ENCODE measurements at regions not wholly inside any gene's neighbourhood (a gene's known extent, or its start where the extent isn't known, plus 50 kb on each side); places are given as distances from the start of the nearest gene placed in this dataset.
"Not testable (repeated sequence)": the region's sequence is repeated elsewhere in the genome, so short reads cannot be mapped to it uniquely, and the experiment has no call there.

DNA sequence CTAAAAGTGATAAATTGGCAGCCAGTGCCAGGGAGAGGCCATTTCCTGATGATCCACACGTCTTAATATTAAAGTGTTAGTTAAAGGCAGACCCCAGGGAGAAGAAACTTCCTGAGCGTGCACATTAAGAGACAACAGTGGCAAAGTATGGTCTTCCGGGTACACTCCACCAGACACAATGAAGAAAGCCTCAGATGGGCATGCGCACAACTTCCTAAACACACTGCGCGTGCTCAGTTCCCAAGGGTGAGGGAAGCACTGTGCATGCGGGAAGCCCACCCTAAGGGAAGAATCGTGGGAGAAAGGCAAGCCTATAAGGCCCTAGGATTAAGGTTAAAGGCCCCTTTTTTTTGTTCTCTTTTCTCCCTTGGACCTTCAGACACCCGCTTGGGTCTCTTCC is 140.7 kb upstream of the CDKN3 start:
- no peak for DNase-seq (ENCODE audit: low spot score)

DNA sequence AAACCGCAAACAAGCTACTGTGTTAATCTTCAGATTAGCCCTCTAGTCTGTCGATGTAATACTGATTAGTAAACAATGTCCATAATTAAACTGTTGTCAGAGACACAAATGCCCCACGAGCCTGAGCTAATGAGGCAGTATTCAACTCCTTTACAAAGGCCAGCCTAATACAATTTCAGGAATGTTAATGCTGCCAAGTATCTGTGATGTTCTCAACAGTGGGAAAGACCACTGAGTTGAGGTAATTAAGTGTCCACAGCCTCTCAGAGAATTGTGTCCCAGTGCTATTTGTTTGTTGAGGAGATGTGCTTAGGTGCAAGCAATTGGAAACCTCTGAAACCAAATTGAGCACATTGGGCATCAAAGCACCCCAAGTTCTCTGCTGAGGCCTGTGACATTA is 139.4 kb upstream of the CDKN3 start:
- no peak for DNase-seq (ENCODE audit: low spot score)

DNA sequence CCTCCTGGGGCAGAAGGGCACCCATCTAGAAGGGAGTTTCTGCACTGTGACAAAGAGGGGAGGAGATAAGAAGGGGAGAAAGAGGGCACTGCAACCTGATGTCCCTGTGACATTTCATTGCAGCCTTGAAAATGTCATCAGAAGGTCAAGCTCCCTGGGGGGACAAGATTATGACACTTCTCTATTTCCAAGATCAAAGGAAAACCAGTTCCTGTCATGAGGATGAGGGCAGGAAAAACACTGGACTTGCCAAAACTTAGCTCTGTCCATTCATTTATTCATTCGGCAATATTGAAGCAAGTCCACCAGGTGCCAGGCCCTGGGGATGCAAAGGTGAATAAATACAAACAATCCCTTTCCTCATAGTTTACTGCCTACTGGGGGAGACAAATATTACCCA is 138.4 kb upstream of the CDKN3 start:
- DNase-seq (ENCODE audit: low spot score) = no peak

DNA sequence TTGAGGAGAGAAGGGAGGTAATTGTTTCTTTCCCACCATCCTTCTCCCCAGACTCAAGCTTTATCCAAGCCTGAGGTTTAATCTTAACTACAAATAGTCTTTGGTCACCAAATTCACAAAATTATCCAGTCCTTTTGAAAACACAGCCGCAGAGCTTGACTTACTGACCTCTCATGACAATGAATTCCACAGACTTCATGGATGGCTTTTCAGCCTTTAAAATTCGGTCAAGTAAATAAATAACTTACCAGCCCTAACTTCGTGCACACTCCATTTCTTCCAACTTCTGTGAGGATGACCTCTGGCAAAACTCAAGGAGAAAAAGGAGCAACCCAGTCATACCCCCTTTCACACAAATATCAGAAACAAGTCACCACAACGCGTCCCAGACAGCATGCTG is 137.0 kb upstream of the CDKN3 start:
- DNase-seq (ENCODE audit: low spot score) = no peak

DNA sequence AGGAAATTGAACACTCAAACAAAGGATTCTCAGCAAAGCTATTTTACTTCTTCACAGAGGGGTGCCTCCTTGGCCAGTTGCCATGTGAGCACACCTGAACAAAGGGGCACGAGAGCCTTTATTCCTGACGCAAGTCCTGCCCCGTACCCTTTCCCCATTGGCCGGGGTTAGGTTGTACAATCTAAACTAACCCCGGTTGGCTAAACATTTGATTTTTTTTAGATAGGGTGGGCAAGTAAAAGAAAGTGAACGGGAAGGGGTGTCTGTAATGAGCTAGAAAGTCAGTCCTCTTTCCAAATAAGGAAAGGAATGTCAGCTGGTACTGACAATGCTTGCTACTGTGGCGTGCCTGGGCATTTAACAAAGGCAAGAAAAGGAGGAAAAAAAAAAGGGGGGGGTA is 135.5 kb upstream of the CDKN3 start:
- DNase-seq (ENCODE audit: low spot score) = no peak

DNA sequence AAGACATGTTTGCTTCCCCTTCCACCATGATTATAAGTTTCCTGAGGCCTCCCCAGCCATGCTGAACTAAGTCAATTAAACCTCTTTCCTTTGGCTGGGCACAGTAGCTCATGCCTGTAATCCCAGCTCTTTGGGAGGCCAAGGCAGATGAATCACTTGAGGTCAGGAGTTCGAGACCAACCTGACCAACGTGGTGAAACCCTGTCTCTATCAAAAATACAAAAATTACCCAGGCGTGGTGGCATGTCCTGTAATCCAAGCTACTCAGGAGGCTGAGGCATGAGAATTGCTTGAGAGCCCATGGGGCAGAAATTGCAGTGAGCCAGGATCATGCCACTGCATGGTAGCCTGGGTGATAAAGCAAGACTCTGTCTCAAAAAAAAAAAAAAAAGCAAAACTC is 130.2 kb upstream of the CDKN3 start:
- not testable (repeated sequence) for DNase-seq (ENCODE audit: low spot score)

DNA sequence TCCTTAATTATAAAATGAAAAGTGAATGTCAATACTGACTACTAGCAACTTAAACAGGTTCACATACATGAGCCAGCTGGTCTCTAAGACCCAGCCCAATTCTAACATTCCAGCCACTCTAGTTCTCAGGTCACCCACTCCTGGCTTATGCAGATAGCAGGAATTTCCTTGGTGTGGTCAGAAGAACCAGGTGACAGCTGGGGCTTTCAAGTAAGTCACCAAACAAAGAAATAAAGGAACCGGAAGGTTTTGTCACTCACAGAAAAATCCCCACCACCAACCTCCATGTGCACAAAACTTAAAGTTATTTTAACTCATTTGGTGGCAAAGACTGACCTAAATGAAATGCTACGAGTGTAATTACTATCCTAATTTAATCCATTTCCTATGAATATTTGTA is 129.6 kb upstream of the CDKN3 start:
- no peak for DNase-seq (ENCODE audit: low spot score)

DNA sequence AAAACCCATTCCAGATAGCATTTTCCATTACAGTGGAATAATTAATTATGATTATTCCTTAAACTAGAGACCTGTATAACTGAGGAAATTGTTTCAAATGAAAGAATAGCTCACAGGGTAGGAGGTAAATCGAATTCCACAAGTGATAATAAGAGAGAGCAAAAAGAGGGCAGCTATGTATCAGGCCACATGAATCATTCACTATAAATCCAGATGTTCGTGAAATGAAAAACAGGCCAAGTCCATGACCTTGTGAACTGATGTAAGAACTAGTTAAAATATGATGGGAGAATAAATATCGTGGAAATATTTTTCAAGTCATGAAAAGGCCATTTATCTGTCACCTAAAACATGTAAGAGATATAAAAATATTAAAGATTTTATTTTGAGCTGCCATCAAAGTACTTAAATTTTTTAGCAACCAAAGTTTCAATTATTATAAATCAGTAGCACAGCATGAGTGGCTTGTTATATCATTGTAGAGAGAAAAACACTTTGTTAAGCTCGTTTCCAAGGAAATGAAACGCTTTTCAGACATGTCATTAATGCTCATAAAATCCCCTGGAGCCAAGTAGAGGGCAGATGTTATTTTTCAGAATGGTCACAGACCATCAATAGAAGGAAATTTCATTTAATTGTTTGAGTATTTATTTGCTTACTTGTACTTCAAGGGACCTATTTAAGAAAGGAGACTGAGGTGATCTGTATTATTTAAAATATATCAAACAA is 120.6 kb upstream of the CDKN3 start:
- DNase-seq (ENCODE audit: low spot score) = no peak

DNA sequence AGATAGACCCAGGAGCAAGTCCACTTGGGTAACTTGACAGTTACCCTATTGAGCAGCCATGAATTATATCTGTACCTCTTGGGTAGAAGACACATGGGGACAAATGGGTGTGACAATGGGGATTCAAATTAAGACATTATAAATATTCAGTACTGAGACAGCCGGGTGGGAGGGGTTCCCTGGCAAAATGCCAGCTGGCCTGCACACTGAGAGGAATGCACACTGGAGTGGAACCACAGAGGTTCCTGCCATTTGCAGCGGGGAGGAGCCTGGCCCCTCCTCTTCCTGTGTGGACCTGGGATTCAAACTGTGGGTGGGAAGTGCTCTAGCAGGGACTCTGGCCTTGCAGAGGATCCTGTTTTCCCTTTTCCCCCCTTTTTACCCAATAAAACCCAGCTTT is 118.7 kb upstream of the CDKN3 start:
- DNase-seq (ENCODE audit: low spot score) = no peak

DNA sequence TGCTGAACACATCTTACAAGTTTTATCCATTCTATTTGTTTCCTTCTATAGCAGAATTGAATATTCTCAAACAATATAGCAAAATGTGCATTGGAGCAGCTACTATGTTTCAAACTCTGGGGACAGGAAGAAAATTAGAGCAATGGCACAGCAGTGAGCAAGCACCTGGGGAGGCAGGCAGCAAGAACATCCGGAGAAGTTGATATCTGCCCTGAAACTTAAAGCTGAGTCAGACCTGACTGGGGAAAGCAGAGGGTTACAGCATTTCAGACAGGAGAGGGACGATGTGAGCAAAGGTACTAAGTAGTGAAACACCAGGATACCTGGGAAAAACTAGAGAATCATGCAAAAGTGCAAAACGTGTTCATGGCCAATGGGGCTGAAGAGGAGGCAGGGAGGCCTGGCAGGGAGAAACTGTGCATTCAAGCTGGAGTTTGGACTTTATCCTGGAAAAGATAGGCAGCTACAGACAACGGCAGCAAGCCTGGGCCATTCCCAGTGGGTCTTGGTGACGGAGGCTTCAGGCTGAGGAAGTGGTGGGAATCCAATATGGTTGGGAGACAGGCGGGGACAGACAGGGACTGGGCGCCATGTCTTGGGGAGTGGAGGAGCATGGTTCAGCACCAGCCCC is 118.0 kb upstream of the CDKN3 start:
- DNase-seq (ENCODE audit: low spot score) = no peak

DNA sequence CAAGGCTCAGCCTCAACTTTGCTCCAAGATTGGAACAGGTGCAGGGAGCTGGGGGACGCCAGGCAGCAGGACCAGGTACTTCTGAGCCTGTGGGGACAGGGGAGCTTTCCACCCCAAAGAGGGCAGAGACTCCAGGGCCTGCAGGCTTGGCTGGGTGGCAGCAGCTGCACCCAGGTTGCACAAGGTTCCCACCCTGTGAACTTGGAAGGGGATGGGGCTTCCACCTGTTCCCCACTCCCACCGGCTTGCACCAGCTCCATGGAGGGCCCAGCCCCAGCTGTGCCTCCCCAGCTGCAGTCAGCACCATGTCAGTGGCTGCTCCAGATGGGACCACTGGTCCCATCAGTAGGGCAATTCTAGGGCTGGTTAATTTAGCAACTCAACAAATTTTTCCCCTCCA is 114.0 kb upstream of the CDKN3 start:
- no peak for DNase-seq (ENCODE audit: low spot score)

DNA sequence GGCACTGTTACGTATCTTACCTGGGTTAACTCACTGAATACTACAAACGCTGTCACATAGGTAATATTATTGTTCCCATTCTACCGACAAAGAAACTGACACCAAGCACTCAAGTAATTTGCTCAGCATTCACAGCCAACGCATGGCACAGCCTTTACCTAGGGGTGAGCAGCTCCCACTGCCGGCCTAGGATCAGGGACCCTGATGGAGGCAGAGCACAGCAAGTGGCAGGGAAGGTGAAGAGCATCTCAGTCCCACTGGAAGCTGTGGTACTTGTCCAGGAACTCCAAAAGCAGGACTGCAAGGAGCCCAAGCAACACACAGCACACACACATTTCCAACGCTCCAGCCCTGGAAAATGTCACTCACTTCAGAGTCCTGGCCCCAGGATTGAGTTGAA is 111.8 kb upstream of the CDKN3 start:
- no peak for DNase-seq (ENCODE audit: low spot score)

DNA sequence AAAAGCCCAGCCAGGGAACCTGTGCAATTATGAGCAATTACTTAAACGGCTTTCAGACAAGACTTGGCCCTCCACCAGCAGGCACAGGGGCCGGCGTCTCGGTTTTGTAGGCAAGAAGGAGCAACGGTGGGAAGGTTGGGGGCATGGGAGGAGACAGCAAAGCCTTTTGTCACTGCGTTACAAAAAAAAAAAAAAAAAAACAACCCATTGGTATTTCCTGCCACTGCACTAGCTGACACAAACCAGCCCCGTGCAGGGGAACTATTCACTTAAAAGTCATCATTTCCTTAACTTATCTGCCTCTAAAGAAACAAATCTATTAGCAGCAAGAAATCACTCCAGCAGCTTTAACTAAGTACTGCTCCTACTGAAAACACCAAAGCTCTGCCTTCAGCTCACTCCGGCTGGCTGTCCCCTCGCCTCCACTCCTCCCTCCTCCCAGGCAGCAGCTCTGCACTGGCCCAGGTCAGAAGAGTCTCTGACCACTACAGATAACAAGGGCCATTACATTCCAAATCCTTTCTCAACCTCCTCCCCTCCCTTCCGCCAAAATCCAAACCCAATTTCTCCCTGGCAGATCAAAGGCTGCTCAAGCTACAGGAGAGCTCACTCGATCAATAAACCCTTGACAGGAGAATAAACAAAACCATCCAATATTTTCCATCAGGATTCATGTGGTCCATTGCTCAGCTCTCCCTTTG is 105.2 kb upstream of the CDKN3 start:
- DNase-seq (ENCODE audit: low spot score) = no peak

DNA sequence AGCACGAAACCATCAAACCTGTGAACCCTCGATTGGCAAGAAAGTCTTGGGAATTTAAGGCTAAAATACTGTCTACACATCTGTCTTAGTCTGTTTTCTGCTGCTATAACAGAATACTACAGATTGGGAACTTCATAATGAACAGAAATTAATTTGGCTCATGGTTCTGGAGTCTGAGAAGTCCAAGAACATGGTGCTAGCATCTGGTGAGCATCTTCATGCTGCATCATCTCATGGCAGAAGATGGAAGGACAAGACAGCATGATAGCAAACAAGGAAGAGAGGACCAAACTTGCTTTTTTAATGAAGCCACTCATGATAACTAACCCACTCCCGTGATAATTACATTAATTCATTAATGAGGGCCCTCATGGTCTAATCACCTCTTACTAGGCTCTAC is 102.0 kb upstream of the CDKN3 start:
- no peak for DNase-seq (ENCODE audit: low spot score)

DNA sequence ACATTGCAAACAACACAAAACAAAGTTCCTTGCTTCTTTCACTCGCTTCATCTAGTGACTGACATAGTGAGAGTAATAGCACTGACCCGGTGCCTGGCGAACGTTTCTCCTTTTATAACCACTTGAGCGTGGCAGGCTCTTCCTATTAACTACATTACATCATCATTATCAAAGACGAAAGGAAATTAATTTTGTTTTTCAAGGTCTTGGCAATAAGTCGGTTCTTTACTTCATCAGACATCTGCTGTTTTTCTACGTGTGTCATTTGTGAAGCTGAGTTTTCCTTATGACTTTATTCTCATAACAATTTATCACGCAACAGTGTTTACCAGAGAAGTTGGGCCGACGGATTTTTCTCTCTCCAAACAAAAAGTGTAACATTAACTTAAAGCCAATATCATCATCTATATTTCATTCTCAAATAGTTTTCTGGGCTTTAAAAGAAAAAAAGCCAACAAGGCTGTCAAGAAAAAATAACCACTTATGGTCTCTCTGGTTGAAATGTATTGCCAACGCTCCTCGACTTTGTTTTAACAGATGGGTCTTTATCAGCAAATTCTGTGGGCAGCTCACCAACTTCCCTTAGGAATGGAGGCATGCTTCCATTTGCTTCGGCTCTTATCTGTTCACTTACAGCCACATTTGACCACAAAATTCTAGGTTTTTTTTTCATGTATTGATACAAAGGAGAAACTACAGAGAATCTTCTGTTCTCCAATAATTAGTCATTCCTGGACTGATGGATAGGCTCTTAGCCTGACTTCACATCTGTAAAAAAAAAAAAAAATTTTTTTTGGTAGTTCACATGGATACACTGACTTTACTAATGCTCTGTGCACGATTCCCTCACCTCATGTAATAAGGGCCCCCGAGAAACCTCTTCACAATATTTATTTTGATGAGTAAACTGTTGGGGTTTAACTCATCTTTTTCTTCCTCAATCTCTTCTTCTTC is 97.1 kb upstream of the CDKN3 start:
- no peak for DNase-seq (ENCODE audit: low spot score)

DNA sequence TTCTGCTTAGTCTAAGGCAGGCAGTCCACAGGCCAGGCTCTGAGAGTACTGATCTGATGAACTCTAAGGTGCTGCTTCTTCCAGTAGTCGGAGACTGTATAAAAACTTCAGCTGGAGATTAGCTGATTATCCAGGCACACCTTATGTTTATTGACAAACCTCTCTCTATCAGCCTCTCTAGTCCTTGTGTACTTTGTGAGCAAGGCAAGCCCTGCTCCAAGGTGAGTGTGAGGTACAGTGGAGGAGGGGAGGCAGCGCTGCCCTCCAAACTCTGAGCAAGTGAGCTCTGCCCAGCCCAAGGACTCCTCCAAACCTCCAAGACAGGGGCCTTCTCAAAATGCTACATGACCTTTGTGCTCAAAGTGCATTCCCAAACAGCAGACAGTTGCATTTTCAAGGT is 95.9 kb upstream of the CDKN3 start:
- no peak for DNase-seq (ENCODE audit: low spot score)

DNA sequence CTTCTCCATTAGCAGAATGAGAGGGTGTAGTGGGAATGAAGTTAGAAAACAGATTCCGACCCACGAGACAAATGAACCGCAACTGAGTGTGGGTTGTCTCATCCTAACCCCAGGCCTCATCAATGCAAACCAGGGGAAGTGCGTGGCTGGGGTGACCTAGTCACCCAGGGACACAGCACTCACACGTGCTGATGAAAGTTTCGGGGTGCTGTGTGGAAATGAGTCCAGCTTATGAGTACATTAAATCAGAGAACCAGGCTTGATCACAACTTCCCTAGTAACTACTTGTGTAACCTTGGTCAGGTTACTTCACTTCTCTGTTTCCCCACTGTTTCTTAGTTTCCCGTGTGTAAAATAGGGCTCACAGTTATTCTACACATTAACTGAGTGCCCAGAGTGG is 95.4 kb upstream of the CDKN3 start:
- no peak for DNase-seq (ENCODE audit: low spot score)

DNA sequence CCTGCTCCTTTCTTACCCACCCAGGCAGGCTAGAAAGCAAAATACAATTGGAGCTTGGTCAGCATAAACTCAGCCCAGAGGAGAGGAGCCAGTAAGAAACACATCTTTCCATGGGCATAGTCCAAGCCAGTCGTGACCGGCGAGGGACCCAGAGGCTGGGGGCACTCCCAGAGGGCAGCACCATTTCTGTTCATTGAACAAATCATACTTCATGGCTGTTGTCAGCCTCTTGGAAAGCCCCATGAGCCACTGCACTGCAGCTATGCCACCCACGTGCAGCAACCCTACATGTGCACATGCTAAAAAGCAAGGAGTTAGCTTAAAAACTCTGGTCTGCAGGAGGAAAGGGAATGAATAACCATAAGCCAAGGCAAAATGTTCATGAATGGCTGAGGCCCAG is 90.0 kb upstream of the CDKN3 start:
- DNase-seq (ENCODE audit: low spot score) = no peak

DNA sequence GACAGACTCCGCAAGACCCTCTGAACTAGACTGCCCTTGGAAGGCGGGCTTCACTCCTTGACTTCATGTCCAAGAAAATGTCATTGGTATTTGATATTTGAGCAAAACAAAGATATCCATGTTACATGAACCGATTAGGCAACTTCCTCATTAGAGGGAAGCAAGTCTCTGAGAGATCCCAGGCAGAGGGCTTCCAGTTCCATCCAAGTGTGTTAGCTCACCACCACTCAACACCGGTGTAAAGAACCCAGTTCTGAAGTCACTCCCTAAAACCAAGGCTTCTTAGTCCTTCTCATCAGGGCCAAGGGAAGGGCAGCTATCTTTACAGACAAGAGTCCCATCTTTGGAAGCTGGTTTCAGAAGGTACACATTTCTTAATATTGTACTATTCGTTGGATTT is 87.2 kb upstream of the CDKN3 start:
- DNase-seq (ENCODE audit: low spot score) = no peak

DNA sequence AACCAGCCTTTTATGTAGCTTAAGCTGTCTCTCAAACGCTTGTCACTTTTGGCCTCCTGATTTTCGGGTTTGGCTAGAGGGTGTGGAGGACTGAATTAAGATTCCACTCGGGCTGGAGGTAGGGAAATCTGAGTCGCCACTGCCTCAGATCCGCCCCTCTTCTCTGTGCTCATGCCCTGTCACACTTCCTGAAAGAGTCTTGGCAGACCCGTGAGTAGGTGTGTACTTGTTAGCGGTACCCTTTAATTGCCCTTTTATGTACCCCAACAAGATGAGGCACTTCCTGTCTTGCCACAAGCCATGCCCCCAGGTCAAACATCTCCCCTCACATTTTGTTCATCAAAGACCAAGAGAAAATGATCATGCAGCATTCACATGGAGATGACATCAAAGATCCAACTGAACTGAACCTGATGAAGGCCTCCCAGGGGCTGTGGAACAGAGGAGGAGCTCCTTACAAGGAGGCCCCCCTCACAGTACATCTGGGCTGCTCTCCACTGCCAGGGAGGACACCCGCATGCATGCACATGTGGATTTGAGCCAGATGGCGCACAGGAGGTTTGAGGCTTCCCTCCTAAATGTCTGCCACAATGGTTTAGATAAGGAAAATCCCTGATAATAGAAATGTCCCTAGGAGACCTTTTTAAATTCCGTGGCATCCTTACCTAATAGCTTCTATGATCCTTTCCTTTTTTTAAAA is 86.5 kb upstream of the CDKN3 start:
- no peak for DNase-seq (ENCODE audit: low spot score)

DNA sequence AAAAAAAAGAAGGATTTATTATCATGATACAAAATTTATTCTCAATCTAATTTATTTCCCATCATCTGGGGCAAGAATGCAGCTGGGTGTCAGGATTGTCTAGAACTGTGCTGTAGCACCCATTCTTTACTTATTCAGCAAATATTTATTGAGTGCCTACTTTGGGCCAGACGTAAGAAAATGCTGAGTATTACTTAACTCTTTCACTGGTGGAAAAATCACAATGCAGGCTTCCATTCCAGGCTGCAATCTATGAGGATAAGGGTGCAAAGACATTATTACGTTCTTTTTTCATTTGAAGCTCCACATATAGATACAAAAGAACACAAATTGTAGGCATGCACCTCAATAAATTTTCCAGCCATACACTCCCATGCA is 86.0 kb upstream of the CDKN3 start:
- no peak for DNase-seq (ENCODE audit: low spot score)
